IMR-90 (cell line): ENCODE measurements at regions not wholly inside any gene's neighbourhood (a gene's known extent, or its start where the extent isn't known, plus 50 kb on each side); places are given as distances from the start of the nearest gene placed in this dataset.

Source experiments
- ATAC-seq: fragments of 200-7000 bp; cut with Tn5 transposase; 2 replicates; pipeline ENCODE4 v1.9.1; 2020; ENCODE audit warnings: low read depth, mild to moderate bottlenecking, moderate library complexity
- BruUV-seq: library from RNA; stranded (reverse); fragments of 400-500 nt; replicated peaks from 2 replicates; lab custom pipeline; 2021; lab: Mats Ljungman, UMichigan
- CTCF ChIA-PET: fragments of 300-600 bp; formaldehyde crosslinking; extraction: SDS; loops from one replicate; lab custom pipeline; 2021; ENCODE audit warnings: antibody characterized with exemption; lab: Yijun Ruan, JAX
- POLR2A ChIA-PET: fragments of 300-600 bp; sonication (Branson Sonifier 250); formaldehyde crosslinking; loops from one replicate; lab custom pipeline; 2022; ENCODE audit warnings: antibody characterized with exemption; ENCODE audit not compliant: unreplicated experiment; lab: Charles Lee
- DNase-seq: peaks from one replicate; pipeline ENCODE4 v3.0.0; 2013
- H2AFZ ChIP-seq: replicated peaks from 2 replicates; pipeline ENCODE3; 2013; ENCODE audit warnings: low read length, mild to moderate bottlenecking; ENCODE audit not compliant: poor library complexity
- H2AK5ac ChIP-seq: 2 replicates; pipeline ENCODE4 v1.6.1; 2013; ENCODE audit warnings: low read depth, low read length, inconsistent platforms
- H2AK9ac ChIP-seq: replicated peaks from 2 replicates; pipeline ENCODE3; 2013; ENCODE audit warnings: mild to moderate bottlenecking, low read depth, low read length, moderate library complexity; ENCODE audit not compliant: poor library complexity
- H2BK120ac ChIP-seq: 2 replicates; pipeline ENCODE4 v1.6.1; 2013; ENCODE audit warnings: low read depth, low read length, inconsistent platforms
- H2BK15ac ChIP-seq: 3 replicates; pipeline ENCODE4 v1.6.1; 2013; ENCODE audit warnings: low read depth, low read length, inconsistent platforms
- H2BK20ac ChIP-seq: 2 replicates; pipeline ENCODE4 v1.6.1; 2013; ENCODE audit warnings: low read depth, mild to moderate bottlenecking, inconsistent platforms, low read length, moderate library complexity
- H2BK5ac ChIP-seq: 2 replicates; pipeline ENCODE4 v1.6.1; 2013; ENCODE audit warnings: mild to moderate bottlenecking, low read depth, low read length, inconsistent platforms; ENCODE audit not compliant: poor library complexity, severe bottlenecking
- H3K14ac ChIP-seq: replicated peaks from 2 replicates; pipeline ENCODE4 v1.6.1; 2013; ENCODE audit warnings: low read depth, low read length, inconsistent platforms
- H3K18ac ChIP-seq: 2 replicates; pipeline ENCODE4 v1.6.1; 2013; ENCODE audit warnings: low read depth, low read length, control low read depth
- H3K23ac ChIP-seq: 2 replicates; pipeline ENCODE4 v1.6.1; 2013; ENCODE audit warnings: low read depth, low read length, inconsistent platforms
- H3K27ac ChIP-seq: 2 replicates; pipeline ENCODE4 v1.5.1; 2013; ENCODE audit warnings: mild to moderate bottlenecking, control low read depth, low read length; ENCODE audit not compliant: insufficient read depth
- H3K27me3 ChIP-seq: 2 replicates; pipeline ENCODE4 v1.6.1; 2013; ENCODE audit warnings: low read length; ENCODE audit not compliant: control insufficient read depth, insufficient read depth
- H3K36me3 ChIP-seq: 2 replicates; pipeline ENCODE4 v1.6.1; 2013; ENCODE audit warnings: low read length, mixed read lengths; ENCODE audit not compliant: control insufficient read depth, insufficient read depth
- H3K4ac ChIP-seq: 2 replicates; pipeline ENCODE4 v1.6.1; 2013; ENCODE audit warnings: low read depth, low read length, inconsistent platforms
- H3K4me1 ChIP-seq: 2 replicates; pipeline ENCODE4 v1.6.1; 2013; ENCODE audit warnings: low read length, mixed read lengths; ENCODE audit not compliant: control insufficient read depth, insufficient read depth
- H3K4me2 ChIP-seq: 2 replicates; pipeline ENCODE4 v1.6.1; 2013; ENCODE audit warnings: low read depth, mild to moderate bottlenecking, control low read depth, low read length, moderate library complexity
- H3K4me3 ChIP-seq: 2 replicates; pipeline ENCODE4 v1.5.1; 2013; ENCODE audit warnings: low read depth, mild to moderate bottlenecking, control low read depth, low read length, moderate library complexity; ENCODE audit not compliant: insufficient read depth
- H3K56ac ChIP-seq: 2 replicates; pipeline ENCODE4 v1.6.1; 2013; ENCODE audit warnings: low read length, inconsistent platforms; ENCODE audit not compliant: insufficient read depth; ENCODE audit errors: extremely low read depth
- H3K79me1 ChIP-seq, 2 experiments: 2 replicates each; pipeline ENCODE4 v1.6.1; 2013; ENCODE audit warnings: low read length in 2 of 2, inconsistent platforms in 1 of 2, low read depth in 1 of 2
- H3K9ac ChIP-seq: 2 replicates; pipeline ENCODE4 v1.6.1; 2013; ENCODE audit warnings: low read depth, low read length, control low read depth
- H3K9me1 ChIP-seq: 2 replicates; pipeline ENCODE4 v1.6.1; 2013; ENCODE audit warnings: low read length, inconsistent platforms; ENCODE audit not compliant: insufficient read depth
- H3K9me3 ChIP-seq: 2 replicates; pipeline ENCODE4 v1.6.1; 2013; ENCODE audit warnings: low read length; ENCODE audit not compliant: control insufficient read depth, insufficient read depth
- H4K20me1 ChIP-seq: 2 replicates; pipeline ENCODE4 v1.6.1; 2013; ENCODE audit warnings: low read length, inconsistent platforms; ENCODE audit not compliant: insufficient read depth
- H4K5ac ChIP-seq: 2 replicates; pipeline ENCODE4 v1.6.1; 2013; ENCODE audit warnings: mild to moderate bottlenecking, low read depth, low read length, control low read depth
- H4K8ac ChIP-seq, 2 experiments: 2 replicates each; pipeline ENCODE4 v1.6.1; 2013; ENCODE audit warnings: low read depth in 2 of 2, low read length in 2 of 2, control low read depth in 1 of 2, inconsistent platforms in 1 of 2
- H4K91ac ChIP-seq: 2 replicates; pipeline ENCODE4 v1.6.1; 2013; ENCODE audit warnings: low read depth, low read length, inconsistent platforms; ENCODE audit not compliant: insufficient read depth
- BHLHE40 ChIP-seq: fragments of 150-350 bp; IDR thresholded peaks from 2 replicates; pipeline ENCODE4 v1.6.1; 2016; ENCODE audit warnings: mild to moderate bottlenecking, low read depth, low read length
- CHD1 ChIP-seq: IDR thresholded peaks from 2 replicates; pipeline ENCODE4 v1.6.1; 2012; ENCODE audit warnings: low read depth, low read length, improper control_type of control experiment
- FOS ChIP-seq: fragments of 150-350 bp; IDR thresholded peaks from 2 replicates; pipeline ENCODE4 v1.6.1; 2016; ENCODE audit warnings: low read depth, low read length
- MAFK ChIP-seq: IDR thresholded peaks from 2 replicates; pipeline ENCODE4 v1.6.1; 2012; ENCODE audit warnings: low read depth, low read length, improper control_type of control experiment
- MAZ ChIP-seq: IDR thresholded peaks from 2 replicates; pipeline ENCODE4 v1.6.1; 2012; ENCODE audit warnings: low read depth, mild to moderate bottlenecking, low read length, improper control_type of control experiment, moderate library complexity, borderline replicate concordance
- MXI1 ChIP-seq: IDR thresholded peaks from 2 replicates; pipeline ENCODE4 v1.6.1; 2012; ENCODE audit warnings: low read depth, mild to moderate bottlenecking, low read length, moderate library complexity, borderline replicate concordance
- NFE2L2 ChIP-seq: fragments of 150-350 bp; IDR thresholded peaks from 2 replicates; pipeline ENCODE4 v1.6.1; 2016; ENCODE audit warnings: low read depth, mild to moderate bottlenecking, low read length
- POLR2A ChIP-seq: IDR thresholded peaks from 2 replicates; pipeline ENCODE4 v1.6.1; 2012; ENCODE audit warnings: mild to moderate bottlenecking, low read depth, low read length
- RAD21 ChIP-seq: IDR thresholded peaks from 2 replicates; pipeline ENCODE4 v1.6.1; 2012; ENCODE audit warnings: low read length, improper control_type of control experiment
- SMC3 ChIP-seq: fragments of 150-350 bp; IDR thresholded peaks from 2 replicates; pipeline ENCODE4 v1.6.1; 2016; ENCODE audit warnings: low read depth, mild to moderate bottlenecking, antibody characterized with exemption, low read length, moderate library complexity
- WGBS, 2 experiments: methylation state at CpG; one replicate each; pipeline versions ENCODE4 v1.1.5 to v1.1.7; 2013; ENCODE audit warnings: missing lambda C conversion rate in 2 of 2; ENCODE audit not compliant: insufficient read length in 1 of 2; ENCODE audit errors: extremely low coverage in 2 of 2; 5-methylcytosine and 5-hydroxymethylcytosine counted together
- dilution Hi-C: fragments of 300-500 bp; cut with HindIII; formaldehyde crosslinking; loops from one replicate; pipeline ENCODE4 v1.14.3; 2018; ENCODE audit warnings: low sequenced_read_pairs; ENCODE audit not compliant: unreplicated experiment
- in situ Hi-C: fragments of 300-500 bp; cut with MboI; formaldehyde crosslinking; loops from 3 replicates; pipeline ENCODE4 v1.14.3; 2019; ENCODE audit warnings: low sequenced_read_pairs, inconsistent platforms, mixed read lengths
- intact Hi-C: fragments of 100-400 bp; cut with micrococcal nuclease; formaldehyde crosslinking; loops from 2 replicates; pipeline ENCODE4 v1.10.0; 2022
- TF ChIP-seq, protein P1 (sequence below): fragments of 150-350 bp; IDR thresholded peaks from 2 replicates; pipeline ENCODE4 v1.6.1; 2016; ENCODE audit warnings: low read depth, mild to moderate bottlenecking, low read length, moderate library complexity, borderline replicate concordance

DNA sequence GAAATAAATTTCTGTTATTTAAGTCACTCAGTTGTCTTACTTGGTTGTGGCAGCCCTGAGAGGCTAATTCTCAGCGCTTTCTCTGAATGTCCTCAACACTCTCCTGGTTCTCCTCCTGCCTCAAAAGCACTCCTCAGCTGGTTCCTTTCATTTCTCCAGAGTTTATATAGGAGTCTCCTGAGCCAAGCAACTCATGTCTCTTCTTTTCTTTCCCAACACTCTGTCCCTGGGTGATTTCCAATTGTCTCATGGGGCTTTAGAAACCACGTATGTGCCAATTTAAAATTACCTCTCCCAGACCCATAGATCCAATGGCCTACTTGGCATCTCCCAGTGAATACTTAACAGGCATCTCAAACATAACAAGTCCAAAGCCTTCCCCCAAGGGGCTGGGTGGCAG is 184.3 kb downstream of the TTC32 start:
- 50% methylated on average over 1 of the region's 2 CpGs; no CpG with 5 or more reads in 1 of the 2 experiments for WGBS, 2 experiments
- dilution Hi-C loops: no loop called here

More for the DNA sequence above, 184.3 kb downstream of the TTC32 start:
- Histone ChIP-seq H4K8ac (no peak overlapping the region), H3K4ac (no peak overlapping the region), H2BK15ac (no peak overlapping the region), H3K14ac (no peak overlapping the region), H3K27me3 (no peaks in the 10 kb centered on the region), H3K79me1 (no peaks in the 10 kb centered on the region), H3K56ac (no peak overlapping the region), H3K36me3 (no peaks in the 10 kb centered on the region), H4K20me1 (no peaks in the 10 kb centered on the region), H4K5ac (no peak overlapping the region), H3K9ac (no peak overlapping the region), H2BK5ac (no peak overlapping the region), H3K23ac (no peak overlapping the region), H2AFZ (no peak overlapping the region), H3K9me3 (no peaks in the 10 kb centered on the region), H3K9me1 (no peaks in the 10 kb centered on the region), H2AK9ac (no peak overlapping the region), H3K18ac (no peak overlapping the region), H4K91ac (no peak overlapping the region), H3K27ac (no peak overlapping the region), H3K4me3 (no peak overlapping the region), H3K4me2 (no peak overlapping the region), H2BK20ac (no peak overlapping the region), H2BK120ac (no peak overlapping the region), H2AK5ac (no peak overlapping the region), H3K4me1 (peaks cover 6% of the 10 kb centered on the region)
- intact Hi-C loops (no loop called here), in situ Hi-C loops (no loop called here)
- no peak for DNase-seq
- ChIA-PET POLR2A (no interaction called here), CTCF (no interaction called here)
- BruUV-seq: no TSS peak
- TF ChIP-seq SMC3 (no peak), POLR2A (no peak), MXI1 (no peak), BHLHE40 (no peak), FOS (no peak), NFE2L2 (no peak), RAD21 (no peak), MAFK (no peak), CHD1 (no peak), MAZ (no peak)
- TF ChIP-seq, protein P1, sequence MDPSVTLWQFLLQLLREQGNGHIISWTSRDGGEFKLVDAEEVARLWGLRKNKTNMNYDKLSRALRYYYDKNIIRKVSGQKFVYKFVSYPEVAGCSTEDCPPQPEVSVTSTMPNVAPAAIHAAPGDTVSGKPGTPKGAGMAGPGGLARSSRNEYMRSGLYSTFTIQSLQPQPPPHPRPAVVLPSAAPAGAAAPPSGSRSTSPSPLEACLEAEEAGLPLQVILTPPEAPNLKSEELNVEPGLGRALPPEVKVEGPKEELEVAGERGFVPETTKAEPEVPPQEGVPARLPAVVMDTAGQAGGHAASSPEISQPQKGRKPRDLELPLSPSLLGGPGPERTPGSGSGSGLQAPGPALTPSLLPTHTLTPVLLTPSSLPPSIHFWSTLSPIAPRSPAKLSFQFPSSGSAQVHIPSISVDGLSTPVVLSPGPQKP: no peak
- no peak for ATAC-seq
